ENCODE measurements at regions not wholly inside any gene's neighbourhood (a gene's known extent, or its start where the extent isn't known, plus 50 kb on each side); places are given as distances from the start of the nearest gene placed in this dataset.

GRCh38 chr6:100257793-100258395 is 206.8 kb downstream of the SIM1 start:
- no peak for TF ChIP-seq POLR2AphosphoS5 (IDR thresholded peaks at IDR 0.05)
- TF ChIP-seq CTCF (IDR thresholded peaks at IDR 0.05) = no peak

All from prostate gland (tissue), 2 donors.